ENCODE measurements at regions not wholly inside any gene's neighbourhood (a gene's known extent, or its start where the extent isn't known, plus 50 kb on each side); places are given as distances from the start of the nearest gene placed in this dataset.
A peak's percentile ranks its signal among the peaks of the same experiment; 100 is the strongest.

GRCh38 chr5:68727931-68728330 lies 365.9 kb upstream of the SLC30A5 start:
- no peak for DNase-seq

GRCh38 chr5:68729678-68730077 lies 364.1 kb upstream of the SLC30A5 start:
- no peak for DNase-seq

- DNase-seq, result peak in 1 of 2 donors; percentile 29
These were observed 363.4 kb upstream of the SLC30A5 start for GRCh38 chr5:68730220-68730978.

GRCh38 chr5:68730979-68731654 lies 362.7 kb upstream of the SLC30A5 start:
- DNase-seq, result no peak

- no peak for DNase-seq
These were observed 361.6 kb upstream of the SLC30A5 start for GRCh38 chr5:68732251-68732650.

GRCh38 chr5:68734781-68735180 lies 359.0 kb upstream of the SLC30A5 start:
- DNase-seq, result no peak

GRCh38 chr5:68738236-68738635 lies 355.6 kb upstream of the SLC30A5 start:
- DNase-seq, result no peak

- no peak for DNase-seq
These were observed 355.0 kb upstream of the SLC30A5 start for GRCh38 chr5:68738841-68739240.

GRCh38 chr5:68739752-68740151 lies 354.1 kb upstream of the SLC30A5 start:
- no peak for DNase-seq

- DNase-seq, result peak in 1 of 2 donors; percentile 14
These were observed 353.4 kb upstream of the SLC30A5 start for GRCh38 chr5:68740226-68740910.

- DNase-seq, result no peak
These were observed 349.6 kb upstream of the SLC30A5 start for GRCh38 chr5:68744206-68744605.

- peak in 1 of 2 donors; percentile 31 for DNase-seq
These were observed 348.4 kb upstream of the SLC30A5 start for GRCh38 chr5:68745448-68745847.

GRCh38 chr5:68746220-68746619 lies 347.6 kb upstream of the SLC30A5 start:
- no peak for DNase-seq

- DNase-seq, result no peak
These were observed 347.0 kb upstream of the SLC30A5 start for GRCh38 chr5:68746643-68747420.

- DNase-seq, result no peak
These were observed 346.3 kb upstream of the SLC30A5 start for GRCh38 chr5:68747521-68747920.

- DNase-seq, result no peak
These were observed 345.7 kb upstream of the SLC30A5 start for GRCh38 chr5:68748101-68748500.

GRCh38 chr5:68749077-68749476 lies 344.7 kb upstream of the SLC30A5 start:
- no peak for DNase-seq

GRCh38 chr5:68749631-68750030 lies 344.2 kb upstream of the SLC30A5 start:
- DNase-seq, result no peak

GRCh38 chr5:68751661-68752060 lies 342.2 kb upstream of the SLC30A5 start:
- no peak for DNase-seq

- no peak for DNase-seq
These were observed 339.3 kb upstream of the SLC30A5 start for GRCh38 chr5:68754536-68754935.

GRCh38 chr5:68755293-68755692 lies 338.5 kb upstream of the SLC30A5 start:
- DNase-seq, result no peak

GRCh38 chr5:68757006-68757405 lies 336.8 kb upstream of the SLC30A5 start:
- DNase-seq, result no peak

- DNase-seq, result no peak
These were observed 336.1 kb upstream of the SLC30A5 start for GRCh38 chr5:68757626-68758212.

All from CD4-positive, alpha-beta T cell treated with Interferon alpha-2 for 1 hour (primary cell).